Ecto neural progenitor cell (in vitro differentiated cells): ENCODE measurements at regions not wholly inside any gene's neighbourhood (a gene's known extent, or its start where the extent isn't known, plus 50 kb on each side); places are given as distances from the start of the nearest gene placed in this dataset.

ENCODE experiments used
- DNase-seq: peaks from one replicate; pipeline ENCODE4 v3.0.0-alpha.2; 2018; ENCODE audit warnings: low spot score

DNA sequence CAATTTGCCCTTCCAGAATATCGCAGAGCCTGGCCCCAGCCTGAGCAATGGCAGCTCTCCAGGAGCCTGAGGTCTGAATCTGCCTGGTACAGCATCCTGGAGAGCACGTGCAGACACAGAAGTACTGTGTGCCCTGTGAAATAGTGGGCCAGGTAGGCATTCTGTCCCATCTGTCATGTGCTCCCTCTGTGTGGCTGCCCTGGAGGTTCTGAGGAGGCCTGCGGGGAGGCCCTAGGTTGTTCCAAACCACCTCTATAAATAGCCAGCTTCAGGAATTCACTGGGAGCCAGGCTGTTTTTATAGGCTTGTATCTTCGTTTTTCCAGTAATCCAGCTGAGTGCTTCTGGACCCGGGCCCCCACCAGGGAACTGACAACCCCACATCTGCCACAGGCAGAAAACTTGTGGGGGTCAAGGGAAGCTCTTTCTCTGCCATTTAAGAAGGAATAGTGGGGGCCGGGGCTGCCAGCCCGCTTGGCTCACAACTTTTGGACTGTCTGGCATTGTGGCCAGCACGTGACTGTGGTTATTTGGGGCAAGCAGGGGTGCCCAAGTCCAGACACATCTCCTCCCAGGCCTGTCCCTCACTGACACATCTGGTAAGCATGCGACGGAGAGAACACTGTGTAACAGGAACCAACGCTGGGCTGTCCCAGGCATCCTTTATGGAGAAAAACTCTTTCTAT is 356.3 kb upstream of the TNRC6C start:
- peak; percentile 46 for DNase-seq

DNA sequence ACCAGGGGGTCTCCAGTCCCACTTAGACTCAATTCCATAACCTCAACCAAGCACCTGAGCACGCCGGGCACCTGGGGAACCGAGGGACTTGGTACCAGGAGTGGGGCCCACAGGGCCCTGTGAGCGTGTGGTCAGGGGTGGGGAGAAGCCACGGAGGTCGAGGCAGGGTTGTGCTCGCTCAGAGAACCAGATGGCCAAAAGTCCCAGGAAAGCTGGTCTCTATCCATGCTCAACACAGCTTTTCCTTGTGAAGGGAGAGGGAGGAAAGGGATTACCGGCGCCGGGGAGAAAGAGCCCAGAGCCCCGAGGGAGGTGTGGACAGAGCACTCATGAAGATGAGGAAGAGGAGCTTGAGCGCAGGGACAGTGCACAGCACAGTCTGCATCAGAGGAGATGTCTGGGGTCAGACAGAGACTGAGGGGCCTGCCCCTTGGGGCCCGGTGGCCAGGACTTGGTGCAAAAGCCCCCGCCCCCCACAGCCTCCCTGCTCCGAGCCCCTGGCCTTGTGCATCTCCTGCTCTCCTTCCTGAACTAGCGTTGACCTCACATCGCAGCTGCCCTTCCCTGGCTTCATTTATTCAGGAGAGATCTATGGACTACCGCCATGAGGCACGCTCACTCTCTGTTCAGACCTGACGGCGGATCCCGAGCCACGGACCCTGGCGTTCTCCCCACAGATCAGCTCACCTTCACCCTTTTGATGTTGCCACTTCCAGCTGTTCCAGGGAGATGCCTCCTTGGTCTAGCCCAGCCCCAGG is 355.4 kb upstream of the TNRC6C start:
- no peak for DNase-seq

DNA sequence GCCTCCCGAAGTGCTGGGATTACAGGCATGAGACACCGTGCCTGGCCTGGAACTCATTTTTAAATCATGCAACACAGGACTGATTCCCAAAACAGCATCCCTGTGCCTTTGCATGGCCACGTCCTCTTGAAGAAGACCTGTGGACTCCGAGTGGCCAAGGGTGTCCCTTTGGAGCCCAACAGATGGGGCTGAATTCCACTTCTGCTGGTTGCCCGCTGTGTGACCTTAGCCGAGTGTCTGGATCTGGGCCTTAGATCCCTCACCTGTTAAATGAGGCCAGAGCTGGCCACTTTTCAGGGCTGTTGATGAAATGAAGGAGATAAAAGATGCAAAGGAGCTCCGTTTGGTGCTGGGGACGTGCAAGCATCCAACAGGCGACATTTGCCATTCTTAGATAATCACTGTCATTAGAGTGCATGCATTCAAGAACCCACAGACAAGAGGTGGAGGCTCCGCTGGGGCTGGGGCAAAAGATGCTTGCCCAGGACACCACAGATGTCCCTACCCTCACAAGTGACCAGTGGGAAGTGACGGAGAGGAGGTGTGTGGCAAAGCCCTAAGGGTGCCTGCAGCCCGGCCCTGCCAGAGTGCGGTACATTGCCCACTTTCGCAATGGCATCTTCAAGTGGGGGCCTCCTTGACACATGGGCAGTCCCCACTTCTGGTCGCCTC is 354.1 kb upstream of the TNRC6C start:
- no peak for DNase-seq

- no peak for DNase-seq
Observed at GRCh38 chr17:77604973-77605313, 353.6 kb upstream of the TNRC6C start.

- DNase-seq: no peak
Observed at GRCh38 chr17:77606146-77606864, 352.2 kb upstream of the TNRC6C start.

- no peak for DNase-seq
Observed at GRCh38 chr17:77606865-77607210, 351.7 kb upstream of the TNRC6C start.

- DNase-seq: no peak
Observed at GRCh38 chr17:77607606-77608005, 350.9 kb upstream of the TNRC6C start.

DNA sequence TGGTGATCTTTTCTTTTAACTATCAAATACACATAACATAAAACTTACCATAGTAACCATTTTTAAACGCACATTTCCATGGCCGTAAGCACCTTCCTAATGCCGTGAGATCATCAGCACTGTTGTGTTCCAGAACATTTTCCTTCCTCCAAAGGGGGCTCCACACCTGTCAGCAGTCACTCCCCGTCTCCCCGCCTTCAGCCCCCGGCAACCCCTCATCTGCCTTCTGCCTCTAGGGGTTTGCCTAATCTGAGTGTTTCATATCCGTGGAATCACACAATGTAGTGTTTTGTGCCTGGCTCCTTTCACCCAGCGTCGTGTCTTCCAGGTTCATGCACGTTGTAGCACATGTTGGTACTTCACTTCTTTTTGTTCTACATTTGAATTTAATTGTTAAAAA is 350.1 kb upstream of the TNRC6C start:
- DNase-seq: no peak

GRCh38 chr17:77609553-77610517 is 348.7 kb upstream of the TNRC6C start:
- DNase-seq: peak; percentile 46

DNA sequence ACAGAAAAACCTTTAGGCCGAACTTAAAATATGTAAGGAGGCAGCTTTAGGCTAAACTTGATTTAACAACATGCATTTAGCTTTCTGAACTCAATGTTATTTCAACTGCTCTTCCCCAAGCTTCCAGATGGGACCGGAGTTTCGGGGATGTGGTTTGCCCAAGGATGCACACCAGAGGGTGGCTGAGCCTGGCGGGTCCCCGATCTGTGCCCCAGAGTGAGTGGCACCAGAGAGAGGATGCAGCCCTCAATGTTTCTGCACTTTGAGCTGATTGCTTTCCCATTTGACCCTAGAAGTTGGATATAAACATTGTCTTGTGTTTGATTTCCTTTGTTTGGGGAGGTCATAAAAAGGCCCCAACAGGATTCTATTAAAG is 348.0 kb upstream of the TNRC6C start:
- no peak for DNase-seq

DNA sequence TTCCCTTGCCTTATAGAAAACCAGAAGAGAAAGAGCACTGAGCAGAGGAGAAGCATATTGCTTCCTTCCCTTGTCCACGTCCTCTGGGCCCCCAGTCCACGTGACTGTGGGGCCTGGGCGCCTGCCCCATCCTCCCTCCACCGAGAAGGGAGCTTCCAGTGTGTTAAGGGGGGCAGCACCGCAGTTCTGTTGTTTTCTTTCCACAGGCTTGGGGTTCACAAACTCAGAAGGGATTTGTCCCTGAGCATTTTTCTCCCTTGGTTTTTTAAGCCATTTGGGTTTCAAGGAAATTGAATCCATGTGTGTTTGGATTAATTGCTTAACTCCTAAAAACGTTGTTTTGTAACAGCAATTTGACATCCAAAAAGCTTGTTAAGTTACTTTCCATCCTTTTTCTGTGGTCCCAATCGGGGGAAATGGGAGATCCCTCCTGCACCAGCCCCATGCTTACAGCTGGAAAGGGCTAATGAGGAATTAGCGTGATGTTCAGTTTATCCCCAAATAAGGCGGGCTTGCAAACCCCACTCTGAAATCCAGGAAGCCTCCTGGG is 347.5 kb upstream of the TNRC6C start:
- no peak for DNase-seq

DNA sequence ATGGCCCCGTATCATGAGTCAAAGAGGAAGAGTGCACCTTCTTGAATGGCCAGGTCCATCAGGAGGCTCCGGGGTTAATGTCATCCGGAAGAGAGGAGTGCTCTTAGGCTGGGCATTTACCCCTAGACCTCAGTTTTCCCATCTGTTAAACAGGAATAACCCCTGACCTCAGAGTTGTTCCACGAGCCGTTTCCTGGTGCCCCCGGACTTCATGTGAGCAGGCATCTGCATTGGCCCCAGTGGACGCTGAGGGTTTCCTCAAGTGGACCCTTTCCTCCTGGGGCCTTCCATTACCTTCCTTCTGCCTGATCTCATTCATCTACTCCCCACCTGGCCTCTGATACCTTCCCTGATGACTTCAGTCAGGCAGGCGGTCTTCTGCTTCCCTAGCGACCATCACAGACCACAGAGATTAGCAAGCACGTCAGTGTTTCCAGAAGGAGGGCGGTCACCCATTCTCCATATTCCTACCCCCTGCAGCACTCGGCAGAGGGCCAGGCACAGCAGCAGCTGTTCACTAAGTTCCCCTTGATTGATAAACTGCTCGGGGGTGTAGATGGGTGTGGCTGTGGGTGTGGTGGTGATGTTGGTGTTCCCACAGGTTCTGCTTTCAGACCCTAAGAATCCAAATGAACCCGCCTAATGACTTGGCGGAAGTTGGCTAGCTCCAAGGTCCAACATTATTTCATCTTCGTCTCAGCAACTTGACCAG is 346.6 kb upstream of the TNRC6C start:
- no peak for DNase-seq

DNA sequence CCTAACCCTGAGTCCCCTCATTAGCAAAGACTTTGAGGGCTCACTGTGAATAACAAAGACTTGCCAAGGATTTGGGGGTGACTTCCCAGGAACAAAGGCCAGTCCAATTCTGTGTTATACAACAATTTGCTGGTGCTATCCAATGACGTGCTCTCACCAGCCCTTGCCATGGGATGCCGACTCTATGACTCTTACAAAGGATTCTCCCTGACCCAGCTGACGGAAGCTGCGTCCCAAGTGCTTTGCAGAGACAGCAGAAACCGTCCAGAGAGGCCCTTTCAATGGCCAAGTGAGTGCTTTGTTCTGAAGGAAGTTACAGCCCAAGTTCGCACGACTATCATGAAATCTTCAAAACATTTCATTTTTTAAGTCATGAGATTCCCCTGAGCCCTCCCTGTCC is 345.3 kb upstream of the TNRC6C start:
- DNase-seq: no peak

- DNase-seq: no peak
Observed at GRCh38 chr17:77613627-77614026, 344.9 kb upstream of the TNRC6C start.

DNA sequence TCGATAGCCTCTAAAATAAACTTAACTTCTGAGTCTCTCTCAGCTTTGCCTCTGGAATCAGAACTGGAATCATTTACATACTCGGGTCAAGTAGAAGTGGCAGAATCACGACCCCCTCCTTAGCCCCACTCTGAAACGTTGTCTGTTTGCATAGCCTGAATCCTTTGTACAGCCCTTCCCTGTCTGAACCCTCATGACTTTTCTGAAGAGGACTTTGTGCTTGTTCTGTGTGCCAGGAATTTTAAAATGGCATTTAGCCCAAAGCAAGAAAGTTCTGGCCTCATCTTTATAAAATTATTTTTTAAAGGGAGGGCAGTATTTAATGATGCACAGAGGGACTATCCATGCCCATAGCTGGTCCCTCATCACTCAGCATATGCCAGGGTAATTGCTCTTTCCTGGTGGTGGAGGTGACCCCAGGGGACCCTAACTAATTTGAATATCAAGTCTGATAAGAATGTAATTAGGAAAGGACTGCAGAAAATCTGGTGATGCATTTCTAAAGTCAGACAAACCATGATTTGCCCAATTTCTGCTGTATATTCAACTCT is 342.7 kb upstream of the TNRC6C start:
- DNase-seq: no peak

DNA sequence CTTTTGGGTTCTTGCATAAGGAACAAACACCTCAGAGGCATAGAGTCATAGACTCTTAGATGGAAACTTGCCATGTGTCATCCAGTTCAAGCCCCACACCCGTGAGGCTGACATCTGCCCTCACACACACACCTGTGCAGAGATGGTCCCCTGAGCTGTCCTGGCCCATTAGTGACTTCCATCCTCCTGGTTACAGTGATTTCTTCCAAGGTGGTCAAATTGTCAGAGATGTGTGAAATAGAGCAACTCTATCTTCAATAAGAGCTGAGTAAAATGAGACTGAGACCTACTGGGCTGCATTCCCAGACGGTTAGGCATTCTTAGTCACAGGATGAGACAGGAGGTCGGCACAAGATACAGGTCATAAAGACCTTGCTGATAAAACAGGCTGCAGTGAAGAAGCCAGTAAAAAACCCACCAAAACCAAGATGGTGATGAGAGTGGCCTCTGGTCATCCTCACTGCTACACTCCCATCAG is 342.2 kb upstream of the TNRC6C start:
- no peak for DNase-seq

- DNase-seq: no peak
Observed at GRCh38 chr17:77617516-77617915, 341.0 kb upstream of the TNRC6C start.

DNA sequence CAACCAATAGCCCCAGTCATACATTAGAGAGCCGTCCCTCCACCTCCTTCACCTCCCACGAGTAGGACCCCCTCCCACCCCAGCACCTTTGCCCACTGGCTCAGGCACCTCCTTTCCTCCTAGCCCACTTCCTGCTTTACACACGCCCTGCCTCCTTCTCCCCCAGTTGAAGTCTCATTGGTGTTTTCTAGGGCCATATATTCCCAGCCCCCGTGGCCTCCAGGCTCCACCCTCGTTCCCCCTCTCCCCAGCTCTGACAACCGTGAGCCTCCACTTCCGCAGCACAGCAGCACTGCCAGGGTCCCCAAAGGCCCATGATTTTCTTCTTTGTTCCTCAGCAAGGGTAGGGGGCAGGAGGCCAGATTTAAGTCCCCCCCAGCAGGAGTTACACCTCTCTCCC is 340.3 kb upstream of the TNRC6C start:
- no peak for DNase-seq

DNA sequence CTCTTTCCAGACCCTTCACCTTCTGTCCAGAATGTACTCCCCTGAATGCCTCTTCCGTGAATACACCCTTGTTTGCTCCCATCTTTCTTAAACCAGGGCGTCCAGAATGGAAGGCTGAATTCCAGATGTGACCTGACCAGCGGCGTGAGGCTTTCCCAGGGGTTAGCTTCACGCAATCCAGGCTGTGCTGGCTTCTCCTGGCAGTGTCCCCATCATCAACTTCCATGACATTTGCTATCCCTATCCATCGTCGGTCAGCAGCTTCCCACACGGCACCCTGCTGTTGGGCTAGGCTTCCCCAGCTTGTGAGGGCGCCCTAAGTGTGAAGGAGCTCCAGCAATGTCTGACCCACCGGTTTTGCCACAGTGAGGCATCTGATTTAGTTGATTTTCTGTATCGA is 339.8 kb upstream of the TNRC6C start:
- no peak for DNase-seq

- no peak for DNase-seq
Observed at GRCh38 chr17:77619326-77619725, 339.2 kb upstream of the TNRC6C start.
